CD14-positive monocyte (primary cell): ENCODE measurements at regions not wholly inside any gene's neighbourhood (a gene's known extent, or its start where the extent isn't known, plus 50 kb on each side); places are given as distances from the start of the nearest gene placed in this dataset.

Experiments used
- DNase-seq, 3 donors: peaks; one replicate each; pipeline ENCODE4 v3.0.0-alpha.2; 2011 to 2022
- H2AFZ ChIP-seq: 2 replicates; pipeline ENCODE4 v1.6.0; 2012; ENCODE audit warnings: mild to moderate bottlenecking, low read depth, low read length, inconsistent platforms; ENCODE audit not compliant: insufficient read depth, poor library complexity, severe bottlenecking
- H3K27ac ChIP-seq, 2 donors: 1 replicate in 1 of 2; 2 replicates in 1 of 2; pipeline ENCODE4 v1.5.1; 2012 to 2013; ENCODE audit warnings: low read length in 2 of 2, control low read depth in 1 of 2, inconsistent platforms in 1 of 2, low read depth in 1 of 2, mild to moderate bottlenecking in 1 of 2
- H3K27me3 ChIP-seq, 2 donors: one replicate each; pipeline versions ENCODE4 v1.6.0 to v1.6.1; 2011 to 2013; ENCODE audit warnings: low read length in 2 of 2; ENCODE audit not compliant: control insufficient read depth in 2 of 2, insufficient read depth in 2 of 2
- H3K36me3 ChIP-seq, 2 donors: replicated peaks in 1 of 2; 1 replicate in 1 of 2; 2 replicates in 1 of 2; pipeline versions ENCODE4 v1.5.1 to v1.6.1; 2012 to 2013; ENCODE audit warnings: low read length in 2 of 2, control low read depth in 1 of 2, inconsistent platforms in 1 of 2, mild to moderate bottlenecking in 1 of 2; ENCODE audit not compliant: insufficient read depth in 2 of 2, control insufficient read depth in 1 of 2
- H3K4me1 ChIP-seq, 2 donors: 1 replicate in 1 of 2; 2 replicates in 1 of 2; pipeline versions ENCODE4 v1.5.1 to v1.6.1; 2012 to 2013; ENCODE audit warnings: low read length in 2 of 2, control low read depth in 1 of 2, inconsistent platforms in 1 of 2, mild to moderate bottlenecking in 1 of 2, moderate library complexity in 1 of 2; ENCODE audit not compliant: insufficient read depth in 2 of 2, control insufficient read depth in 1 of 2
- H3K4me2 ChIP-seq: replicated peaks from 2 replicates; pipeline ENCODE3; 2012; ENCODE audit warnings: low read length, moderate library complexity, mild to moderate bottlenecking; ENCODE audit not compliant: poor library complexity, severe bottlenecking; ENCODE audit errors: extremely low read depth
- H3K4me3 ChIP-seq, 3 experiments: fragments of 200-600 bp in 1 of 3; sonication (generic) in 1 of 3; replicated peaks in 1 of 3; 1 replicate in 2 of 3; 2 replicates in 1 of 3; pipeline ENCODE4 v1.5.1; 2011 to 2013; ENCODE audit warnings: low read length in 3 of 3, mild to moderate bottlenecking in 3 of 3, control low read depth in 2 of 3, low read depth in 2 of 3, inconsistent platforms in 1 of 3, moderate library complexity in 1 of 3
- H3K79me2 ChIP-seq: 2 replicates; pipeline ENCODE4 v1.6.0; 2012; ENCODE audit warnings: mild to moderate bottlenecking, control low read depth, inconsistent platforms, low read length, moderate library complexity; ENCODE audit not compliant: insufficient read depth
- H3K9ac ChIP-seq: 2 replicates; pipeline ENCODE4 v1.6.0; 2017; ENCODE audit warnings: low read length, mild to moderate bottlenecking; ENCODE audit not compliant: insufficient read depth, poor library complexity, severe bottlenecking
- H3K9me3 ChIP-seq, 2 donors: replicated peaks in 1 of 2; 1 replicate in 1 of 2; 2 replicates in 1 of 2; pipeline versions ENCODE4 v1.5.1 to v1.6.1; 2012 to 2013; ENCODE audit warnings: low read length in 2 of 2, control low read depth in 1 of 2; ENCODE audit not compliant: control insufficient read depth in 1 of 2, insufficient read depth in 1 of 2
- H4K20me1 ChIP-seq: 2 replicates; pipeline ENCODE4 v1.6.0; 2012; ENCODE audit warnings: mild to moderate bottlenecking, low read length, control low read depth, moderate library complexity; ENCODE audit not compliant: insufficient read depth
- H3K27ac Mint-ChIP-seq, 7 donors: one replicate each; pipeline ENCODE4 v1.8.0; 2020; ENCODE audit warnings: mild to moderate bottlenecking in 7 of 7, mixed read lengths in 7 of 7, moderate library complexity in 6 of 7, inconsistent platforms in 2 of 7
- H3K27me3 Mint-ChIP-seq, 3 donors: one replicate each; pipeline ENCODE4 v1.8.0; 2021 to 2022; ENCODE audit warnings: low read depth in 3 of 3, mild to moderate bottlenecking in 3 of 3, mixed read lengths in 3 of 3, moderate library complexity in 3 of 3, inconsistent platforms in 1 of 3
- H3K36me3 Mint-ChIP-seq, 2 donors: one replicate each; pipeline ENCODE4 v1.8.0; 2020; ENCODE audit warnings: mixed read lengths in 2 of 2, inconsistent platforms in 1 of 2, mild to moderate bottlenecking in 1 of 2
- H3K4me1 Mint-ChIP-seq: one replicate; pipeline ENCODE4 v1.8.0; 2020; ENCODE audit warnings: mild to moderate bottlenecking, mixed read lengths
- H3K4me3 Mint-ChIP-seq, 2 donors: one replicate each; pipeline ENCODE4 v1.8.0; 2020; ENCODE audit warnings: mild to moderate bottlenecking in 2 of 2, mixed read lengths in 2 of 2, moderate library complexity in 1 of 2
- H3K9me3 Mint-ChIP-seq, 7 donors: one replicate each; pipeline ENCODE4 v1.8.0; 2020 to 2022; ENCODE audit warnings: mixed read lengths in 7 of 7, mild to moderate bottlenecking in 6 of 7, moderate library complexity in 6 of 7, inconsistent platforms in 2 of 7
- WGBS: methylation state at CpG from one replicate; pipeline ENCODE4 v1.1.5; 2013; ENCODE audit warnings: missing lambda C conversion rate; ENCODE audit not compliant: insufficient coverage; 5-methylcytosine and 5-hydroxymethylcytosine counted together
- intact Hi-C, 2 donors: fragments of 100-400 bp; cut with micrococcal nuclease; formaldehyde crosslinking; loops; one replicate each; pipeline versions ENCODE4 v1.15.0 to v1.15.1; 2023
- TF ChIP-seq, protein P1 (sequence below): fragments of 200-600 bp; IDR thresholded peaks from one replicate; pipeline ENCODE4 v1.8.0; 2022; ENCODE audit warnings: antibody characterized with exemption, mild to moderate bottlenecking

DNA sequence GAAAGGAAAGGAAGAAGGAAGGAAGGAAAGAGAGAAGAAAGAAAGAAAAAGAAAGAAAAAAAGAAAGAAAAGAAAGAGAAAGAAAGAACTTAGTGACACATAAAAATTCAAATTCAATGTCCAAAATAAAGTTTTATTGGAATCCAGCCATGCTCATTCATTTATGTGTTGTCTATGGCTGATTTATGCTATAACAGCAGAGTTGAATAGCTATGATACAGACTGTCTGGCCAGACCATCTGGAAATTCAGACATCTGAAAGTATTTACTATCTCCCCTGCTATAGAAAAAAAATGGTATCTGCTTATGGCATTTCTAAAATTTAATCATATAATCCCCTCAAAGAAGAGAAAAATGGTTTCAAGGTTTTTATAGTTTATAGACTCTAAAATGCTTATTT, 79.4 kb upstream of the RRP15 start:
- H3K9me3 ChIP-seq = no peaks in the 10 kb centered on the region
- no peaks in the 10 kb centered on the region for H3K36me3 ChIP-seq
- no peaks in the 10 kb centered on the region for H4K20me1 ChIP-seq
- no peak overlapping the region for H3K4me3 ChIP-seq
- intact Hi-C loops = no loop called here
- H3K27me3 ChIP-seq = no peaks in the 10 kb centered on the region
- Mint-ChIP-seq H3K27me3 (peaks cover 0 to 2% (median 0%) of the 10 kb centered on the region in 3 donors), H3K4me3 (no peak overlapping the region), H3K27ac (no peak overlapping the region), H3K9me3 (peaks cover 0 to 4% (median 0%) of the 10 kb centered on the region in 7 donors), H3K4me1 (no peaks in the 10 kb centered on the region), H3K36me3 (no peaks in the 10 kb centered on the region)
- no peak overlapping the region for H3K9ac ChIP-seq
- no peak overlapping the region for H3K27ac ChIP-seq
- no peak overlapping the region for H3K4me2 ChIP-seq
- H3K79me2 ChIP-seq = no peaks in the 10 kb centered on the region
- H2AFZ ChIP-seq = no peak overlapping the region
- no peak for DNase-seq
- TF ChIP-seq, protein P1, sequence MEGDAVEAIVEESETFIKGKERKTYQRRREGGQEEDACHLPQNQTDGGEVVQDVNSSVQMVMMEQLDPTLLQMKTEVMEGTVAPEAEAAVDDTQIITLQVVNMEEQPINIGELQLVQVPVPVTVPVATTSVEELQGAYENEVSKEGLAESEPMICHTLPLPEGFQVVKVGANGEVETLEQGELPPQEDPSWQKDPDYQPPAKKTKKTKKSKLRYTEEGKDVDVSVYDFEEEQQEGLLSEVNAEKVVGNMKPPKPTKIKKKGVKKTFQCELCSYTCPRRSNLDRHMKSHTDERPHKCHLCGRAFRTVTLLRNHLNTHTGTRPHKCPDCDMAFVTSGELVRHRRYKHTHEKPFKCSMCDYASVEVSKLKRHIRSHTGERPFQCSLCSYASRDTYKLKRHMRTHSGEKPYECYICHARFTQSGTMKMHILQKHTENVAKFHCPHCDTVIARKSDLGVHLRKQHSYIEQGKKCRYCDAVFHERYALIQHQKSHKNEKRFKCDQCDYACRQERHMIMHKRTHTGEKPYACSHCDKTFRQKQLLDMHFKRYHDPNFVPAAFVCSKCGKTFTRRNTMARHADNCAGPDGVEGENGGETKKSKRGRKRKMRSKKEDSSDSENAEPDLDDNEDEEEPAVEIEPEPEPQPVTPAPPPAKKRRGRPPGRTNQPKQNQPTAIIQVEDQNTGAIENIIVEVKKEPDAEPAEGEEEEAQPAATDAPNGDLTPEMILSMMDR = no peak
- H3K4me1 ChIP-seq = no peaks in the 10 kb centered on the region

DNA sequence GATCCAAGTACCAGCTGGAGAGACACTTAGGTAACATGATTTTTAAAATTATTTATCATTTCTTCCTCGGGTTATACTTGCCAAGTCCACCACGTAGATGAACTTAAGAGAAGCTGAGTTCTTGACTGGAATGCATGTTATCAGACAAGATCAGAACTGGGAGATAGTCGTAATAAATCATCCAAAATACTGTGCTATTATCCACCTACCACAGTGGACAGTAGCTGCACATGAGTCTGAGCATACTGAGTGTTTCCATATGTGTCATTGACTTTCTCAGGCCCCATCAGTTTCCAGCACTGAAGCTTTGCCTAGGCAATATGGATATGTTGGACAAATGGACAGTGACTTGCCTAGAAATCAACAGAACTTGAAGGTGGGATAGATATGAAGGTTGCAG, 77.9 kb upstream of the RRP15 start:
- no peak for DNase-seq
- Histone ChIP-seq H3K9ac (no peak overlapping the region), H3K4me1 (no peaks in the 10 kb centered on the region), H3K36me3 (no peaks in the 10 kb centered on the region), H3K79me2 (no peaks in the 10 kb centered on the region), H4K20me1 (no peaks in the 10 kb centered on the region), H3K4me2 (no peak overlapping the region), H3K27ac (no peak overlapping the region), H3K4me3 (no peak overlapping the region), H2AFZ (no peak overlapping the region), H3K27me3 (no peaks in the 10 kb centered on the region), H3K9me3 (no peaks in the 10 kb centered on the region)
- Mint-ChIP-seq H3K9me3 (peaks cover 0 to 4% (median 0%) of the 10 kb centered on the region in 7 donors), H3K4me1 (no peaks in the 10 kb centered on the region), H3K4me3 (no peak overlapping the region), H3K27me3 (peaks cover 0 to 2% (median 0%) of the 10 kb centered on the region in 3 donors), H3K27ac (no peak overlapping the region), H3K36me3 (no peaks in the 10 kb centered on the region)
- intact Hi-C loops = no loop called here
- WGBS = 100% methylated on average over 2 of the region's 3 CpGs
- TF ChIP-seq, protein P1 = no peak
